Liver (tissue), 8 donors: ENCODE measurements at regions not wholly inside any gene's neighbourhood (a gene's known extent, or its start where the extent isn't known, plus 50 kb on each side); places are given as distances from the start of the nearest gene placed in this dataset.

Experiments
- DNase-seq: peaks from one replicate; pipeline ENCODE4 v3.0.0-alpha.2; 2017; ENCODE audit warnings: low spot score
- H3K27ac ChIP-seq, 2 donors: one replicate each; pipeline ENCODE4 v1.7.0; 2013; ENCODE audit warnings: inconsistent platforms in 2 of 2, low read length in 2 of 2, control low read depth in 1 of 2, low read depth in 1 of 2, mild to moderate bottlenecking in 1 of 2
- H3K27me3 ChIP-seq, 4 donors: one replicate each; pipeline versions ENCODE4 v1.6.1 to v1.7.0; 2013; ENCODE audit warnings: low read length in 3 of 4, inconsistent platforms in 1 of 4, mild to moderate bottlenecking in 1 of 4, moderate library complexity in 1 of 4; ENCODE audit not compliant: control insufficient read depth in 4 of 4, insufficient read depth in 4 of 4
- H3K36me3 ChIP-seq, 4 donors: one replicate each; pipeline versions ENCODE4 v1.6.1 to v1.7.0; 2013; ENCODE audit warnings: low read length in 3 of 4, mild to moderate bottlenecking in 3 of 4, low read depth in 1 of 4, moderate library complexity in 1 of 4; ENCODE audit not compliant: control insufficient read depth in 4 of 4, insufficient read depth in 3 of 4
- H3K4me1 ChIP-seq, 4 donors: one replicate each; pipeline versions ENCODE4 v1.6.1 to v1.7.0; 2013; ENCODE audit warnings: low read length in 3 of 4, mild to moderate bottlenecking in 3 of 4, moderate library complexity in 1 of 4; ENCODE audit not compliant: control insufficient read depth in 4 of 4, insufficient read depth in 4 of 4
- H3K4me3 ChIP-seq, 3 donors: one replicate each; pipeline versions ENCODE4 v1.6.1 to v1.7.0; 2013; ENCODE audit warnings: low read length in 3 of 3, control low read depth in 1 of 3, low read depth in 1 of 3, mild to moderate bottlenecking in 1 of 3
- H3K9ac ChIP-seq, 2 donors: one replicate each; pipeline ENCODE4 v1.7.0; 2013; ENCODE audit warnings: low read length in 2 of 2, mild to moderate bottlenecking in 2 of 2, moderate library complexity in 2 of 2, control low read depth in 1 of 2, low read depth in 1 of 2
- H3K9me3 ChIP-seq, 4 donors: one replicate each; pipeline versions ENCODE4 v1.6.1 to v1.7.0; 2013; ENCODE audit warnings: low read length in 3 of 4; ENCODE audit not compliant: control insufficient read depth in 4 of 4
- FOXA2 ChIP-seq: IDR thresholded peaks from 2 replicates; pipeline ENCODE4 v1.6.1; 2016; ENCODE audit warnings: antibody characterized with exemption
- GABPA ChIP-seq, 2 donors: IDR thresholded peaks in 1 of 2; conservative IDR thresholded peaks in 1 of 2; 2 replicates each; pipeline ENCODE4 v1.6.1; 2016; ENCODE audit warnings: antibody characterized with exemption in 2 of 2, mild to moderate bottlenecking in 1 of 2, moderate library complexity in 1 of 2
- HNF4A ChIP-seq, 2 donors: conservative IDR thresholded peaks; 2 replicates each; pipeline ENCODE4 v1.6.1; 2016; ENCODE audit warnings: antibody characterized with exemption in 2 of 2, mild to moderate bottlenecking in 2 of 2
- HNF4G ChIP-seq: IDR thresholded peaks from 2 replicates; pipeline ENCODE4 v1.6.1; 2016; ENCODE audit warnings: antibody characterized with exemption
- JUND ChIP-seq, 2 donors: IDR thresholded peaks; 2 replicates each; pipeline ENCODE4 v1.6.1; 2016; ENCODE audit warnings: antibody characterized with exemption in 2 of 2
- RXRA ChIP-seq, 2 donors: IDR thresholded peaks; 2 replicates each; pipeline ENCODE4 v1.6.1; 2017 to 2018; ENCODE audit warnings: antibody characterized with exemption in 2 of 2, mild to moderate bottlenecking in 1 of 2
- SP1 ChIP-seq: IDR thresholded peaks from 2 replicates; pipeline ENCODE4 v1.6.1; 2018; ENCODE audit warnings: antibody characterized with exemption, mild to moderate bottlenecking
- TAF1 ChIP-seq: conservative IDR thresholded peaks from 2 replicates; pipeline ENCODE4 v1.6.1; 2016; ENCODE audit warnings: antibody characterized with exemption, mild to moderate bottlenecking
- WGBS: extraction: QIAGEN DNeasy Blood & Tissue Kit; methylation state at CpG from one replicate; pipeline ENCODE4 v1.1.7; 2013; 5-methylcytosine and 5-hydroxymethylcytosine counted together
- TF ChIP-seq, protein P1 (sequence below): IDR thresholded peaks from 2 replicates; pipeline ENCODE4 v1.6.1; 2016; ENCODE audit warnings: antibody characterized with exemption, mild to moderate bottlenecking
- TF ChIP-seq, protein P2 (sequence below): fragments of 150-350 bp; IDR thresholded peaks from 2 replicates; pipeline ENCODE4 v1.5.1; 2017; ENCODE audit warnings: improper control_type of control experiment, low read depth, low read length; ENCODE audit not compliant: missing input control
- TF ChIP-seq, protein P3 (sequence below): IDR thresholded peaks from 2 replicates; pipeline ENCODE4 v1.6.1; 2016; ENCODE audit warnings: antibody characterized with exemption
- donor health status: healthy.
- donor health status: healthy.
- donor health status: healthy.
- donor health status: healthy.
- donor health status: healthy.

- no peaks in the 10 kb centered on the region for H3K9me3 ChIP-seq
- H3K27ac ChIP-seq = no peak overlapping the region
- 57% methylated on average over 6 of the region's 6 CpGs for WGBS
- H3K9ac ChIP-seq = no peak overlapping the region
- H3K4me1 ChIP-seq = no peaks in the 10 kb centered on the region
- no peaks in the 10 kb centered on the region for H3K36me3 ChIP-seq
- no peak overlapping the region for H3K4me3 ChIP-seq
- peaks cover 0 to 10% (median 2%) of the 10 kb centered on the region in 4 donors for H3K27me3 ChIP-seq
- no peak for DNase-seq
- TF ChIP-seq HNF4G (no peak), SP1 (no peak), GABPA (IDR thresholded peaks at IDR 0.05 in 1 of 2, conservative IDR thresholded peaks at IDR 0.05 in 1 of 2) (no peak)
- TF ChIP-seq, protein P1, sequence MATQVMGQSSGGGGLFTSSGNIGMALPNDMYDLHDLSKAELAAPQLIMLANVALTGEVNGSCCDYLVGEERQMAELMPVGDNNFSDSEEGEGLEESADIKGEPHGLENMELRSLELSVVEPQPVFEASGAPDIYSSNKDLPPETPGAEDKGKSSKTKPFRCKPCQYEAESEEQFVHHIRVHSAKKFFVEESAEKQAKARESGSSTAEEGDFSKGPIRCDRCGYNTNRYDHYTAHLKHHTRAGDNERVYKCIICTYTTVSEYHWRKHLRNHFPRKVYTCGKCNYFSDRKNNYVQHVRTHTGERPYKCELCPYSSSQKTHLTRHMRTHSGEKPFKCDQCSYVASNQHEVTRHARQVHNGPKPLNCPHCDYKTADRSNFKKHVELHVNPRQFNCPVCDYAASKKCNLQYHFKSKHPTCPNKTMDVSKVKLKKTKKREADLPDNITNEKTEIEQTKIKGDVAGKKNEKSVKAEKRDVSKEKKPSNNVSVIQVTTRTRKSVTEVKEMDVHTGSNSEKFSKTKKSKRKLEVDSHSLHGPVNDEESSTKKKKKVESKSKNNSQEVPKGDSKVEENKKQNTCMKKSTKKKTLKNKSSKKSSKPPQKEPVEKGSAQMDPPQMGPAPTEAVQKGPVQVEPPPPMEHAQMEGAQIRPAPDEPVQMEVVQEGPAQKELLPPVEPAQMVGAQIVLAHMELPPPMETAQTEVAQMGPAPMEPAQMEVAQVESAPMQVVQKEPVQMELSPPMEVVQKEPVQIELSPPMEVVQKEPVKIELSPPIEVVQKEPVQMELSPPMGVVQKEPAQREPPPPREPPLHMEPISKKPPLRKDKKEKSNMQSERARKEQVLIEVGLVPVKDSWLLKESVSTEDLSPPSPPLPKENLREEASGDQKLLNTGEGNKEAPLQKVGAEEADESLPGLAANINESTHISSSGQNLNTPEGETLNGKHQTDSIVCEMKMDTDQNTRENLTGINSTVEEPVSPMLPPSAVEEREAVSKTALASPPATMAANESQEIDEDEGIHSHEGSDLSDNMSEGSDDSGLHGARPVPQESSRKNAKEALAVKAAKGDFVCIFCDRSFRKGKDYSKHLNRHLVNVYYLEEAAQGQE = no peak
Observed at GRCh38 chr15:77695548-77695947, 62.8 kb upstream of the LINGO1 start.

- Histone ChIP-seq H3K27ac (no peak overlapping the region), H3K27me3 (peaks cover 0 to 10% (median 2%) of the 10 kb centered on the region in 4 donors), H3K4me3 (no peak overlapping the region), H3K4me1 (no peaks in the 10 kb centered on the region), H3K9ac (no peak overlapping the region), H3K36me3 (no peaks in the 10 kb centered on the region), H3K9me3 (no peaks in the 10 kb centered on the region)
- no peak for DNase-seq
- 63% methylated on average over 5 of the region's 5 CpGs for WGBS
- TF ChIP-seq SP1 (no peak), FOXA2 (no peak), RXRA (IDR thresholded peaks at IDR 0.05) (no peak), HNF4A (conservative IDR thresholded peaks at IDR 0.05) (no peak), HNF4G (no peak), TAF1 (no peak), JUND (IDR thresholded peaks at IDR 0.05) (no peak)
- TF ChIP-seq, protein P2, sequence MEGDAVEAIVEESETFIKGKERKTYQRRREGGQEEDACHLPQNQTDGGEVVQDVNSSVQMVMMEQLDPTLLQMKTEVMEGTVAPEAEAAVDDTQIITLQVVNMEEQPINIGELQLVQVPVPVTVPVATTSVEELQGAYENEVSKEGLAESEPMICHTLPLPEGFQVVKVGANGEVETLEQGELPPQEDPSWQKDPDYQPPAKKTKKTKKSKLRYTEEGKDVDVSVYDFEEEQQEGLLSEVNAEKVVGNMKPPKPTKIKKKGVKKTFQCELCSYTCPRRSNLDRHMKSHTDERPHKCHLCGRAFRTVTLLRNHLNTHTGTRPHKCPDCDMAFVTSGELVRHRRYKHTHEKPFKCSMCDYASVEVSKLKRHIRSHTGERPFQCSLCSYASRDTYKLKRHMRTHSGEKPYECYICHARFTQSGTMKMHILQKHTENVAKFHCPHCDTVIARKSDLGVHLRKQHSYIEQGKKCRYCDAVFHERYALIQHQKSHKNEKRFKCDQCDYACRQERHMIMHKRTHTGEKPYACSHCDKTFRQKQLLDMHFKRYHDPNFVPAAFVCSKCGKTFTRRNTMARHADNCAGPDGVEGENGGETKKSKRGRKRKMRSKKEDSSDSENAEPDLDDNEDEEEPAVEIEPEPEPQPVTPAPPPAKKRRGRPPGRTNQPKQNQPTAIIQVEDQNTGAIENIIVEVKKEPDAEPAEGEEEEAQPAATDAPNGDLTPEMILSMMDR = no peak
Observed at GRCh38 chr15:77693576-77693975, 60.9 kb upstream of the LINGO1 start.

DNA sequence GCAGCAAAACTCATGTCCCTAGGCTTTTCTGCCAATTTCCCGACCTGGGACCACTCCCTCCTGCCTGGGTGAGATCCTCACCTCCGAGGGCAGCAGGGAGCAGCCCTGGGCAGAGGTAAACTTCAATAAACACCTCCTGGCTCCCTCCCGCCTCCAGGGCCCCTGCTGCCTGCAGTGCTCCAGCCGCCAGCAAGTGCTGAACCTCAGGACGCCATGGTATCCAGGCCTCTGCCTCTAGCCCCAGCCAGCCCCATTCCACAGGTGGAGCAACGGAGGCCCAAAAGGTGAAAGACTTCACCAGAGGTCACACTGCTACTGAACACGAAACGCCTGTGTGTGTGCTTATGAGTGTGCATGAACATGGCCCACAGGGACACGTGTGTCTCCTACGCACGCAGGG, 59.9 kb upstream of the LINGO1 start:
- peaks cover 0 to 10% (median 2%) of the 10 kb centered on the region in 4 donors for H3K27me3 ChIP-seq
- H3K27ac ChIP-seq = no peak overlapping the region
- no peak for DNase-seq
- H3K4me1 ChIP-seq = no peaks in the 10 kb centered on the region
- no peaks in the 10 kb centered on the region for H3K36me3 ChIP-seq
- H3K9ac ChIP-seq = no peak overlapping the region
- 65% methylated on average over 11 of the region's 11 CpGs for WGBS
- TF ChIP-seq TAF1 (no peak), HNF4A (conservative IDR thresholded peaks at IDR 0.05) (no peak)
- TF ChIP-seq, protein P3, sequence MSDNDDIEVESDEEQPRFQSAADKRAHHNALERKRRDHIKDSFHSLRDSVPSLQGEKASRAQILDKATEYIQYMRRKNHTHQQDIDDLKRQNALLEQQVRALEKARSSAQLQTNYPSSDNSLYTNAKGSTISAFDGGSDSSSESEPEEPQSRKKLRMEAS = no peak
- H3K9me3 ChIP-seq = no peaks in the 10 kb centered on the region
- H3K4me3 ChIP-seq = no peak overlapping the region
